RWPE1 (cell line): ENCODE measurements at regions not wholly inside any gene's neighbourhood (a gene's known extent, or its start where the extent isn't known, plus 50 kb on each side); places are given as distances from the start of the nearest gene placed in this dataset.

Source experiments
- CTCF ChIA-PET: fragments of 350-600 bp; sonication (Branson Sonifier 250); formaldehyde crosslinking; extraction: SDS; loops from one replicate; lab custom pipeline; 2021; lab: Yijun Ruan, JAX
- POLR2A ChIA-PET: fragments of 400-600 bp; formaldehyde crosslinking; extraction: SDS; loops from one replicate; lab custom pipeline; 2020; ENCODE audit warnings: antibody characterized with exemption; ENCODE audit not compliant: low non-redundant PET; lab: Yijun Ruan, JAX
- DNase-seq: peaks from one replicate; pipeline ENCODE4 v3.0.0; 2012; ENCODE audit warnings: low spot score
- H3K27ac ChIP-seq: fragments of 450-650 bp; 2 replicates; pipeline ENCODE4 v1.5.1; 2017
- TF ChIP-seq, protein P1 (sequence below): fragments of 450-650 bp; conservative IDR thresholded peaks from 2 replicates; pipeline ENCODE4 v1.5.1; 2017; ENCODE audit warnings: low read depth, mild to moderate bottlenecking

DNA sequence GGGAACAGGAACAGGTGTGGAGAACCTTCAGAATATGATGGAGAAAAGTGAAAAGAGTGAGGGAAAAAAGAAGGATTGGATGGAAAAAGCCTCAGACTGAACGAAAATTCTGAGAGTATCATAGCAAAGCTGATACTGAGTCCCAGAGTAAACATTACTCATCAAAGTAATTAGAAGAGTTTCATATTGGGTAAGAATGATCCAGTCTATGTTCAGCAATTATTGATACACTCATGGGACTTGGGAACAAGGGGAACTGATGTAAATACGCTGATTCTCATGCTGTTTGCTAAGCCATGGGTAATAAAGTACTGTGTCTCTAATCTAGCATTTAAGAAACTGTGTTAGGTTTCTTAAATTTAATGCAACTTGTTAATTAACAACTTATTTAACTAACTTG is 219.9 kb upstream of the NOL4 start:
- no peak for DNase-seq
- ChIA-PET CTCF (no interaction called here), POLR2A (no interaction called here)
- TF ChIP-seq, protein P1, sequence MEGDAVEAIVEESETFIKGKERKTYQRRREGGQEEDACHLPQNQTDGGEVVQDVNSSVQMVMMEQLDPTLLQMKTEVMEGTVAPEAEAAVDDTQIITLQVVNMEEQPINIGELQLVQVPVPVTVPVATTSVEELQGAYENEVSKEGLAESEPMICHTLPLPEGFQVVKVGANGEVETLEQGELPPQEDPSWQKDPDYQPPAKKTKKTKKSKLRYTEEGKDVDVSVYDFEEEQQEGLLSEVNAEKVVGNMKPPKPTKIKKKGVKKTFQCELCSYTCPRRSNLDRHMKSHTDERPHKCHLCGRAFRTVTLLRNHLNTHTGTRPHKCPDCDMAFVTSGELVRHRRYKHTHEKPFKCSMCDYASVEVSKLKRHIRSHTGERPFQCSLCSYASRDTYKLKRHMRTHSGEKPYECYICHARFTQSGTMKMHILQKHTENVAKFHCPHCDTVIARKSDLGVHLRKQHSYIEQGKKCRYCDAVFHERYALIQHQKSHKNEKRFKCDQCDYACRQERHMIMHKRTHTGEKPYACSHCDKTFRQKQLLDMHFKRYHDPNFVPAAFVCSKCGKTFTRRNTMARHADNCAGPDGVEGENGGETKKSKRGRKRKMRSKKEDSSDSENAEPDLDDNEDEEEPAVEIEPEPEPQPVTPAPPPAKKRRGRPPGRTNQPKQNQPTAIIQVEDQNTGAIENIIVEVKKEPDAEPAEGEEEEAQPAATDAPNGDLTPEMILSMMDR = no peak
- H3K27ac ChIP-seq = no peak overlapping the region

DNA sequence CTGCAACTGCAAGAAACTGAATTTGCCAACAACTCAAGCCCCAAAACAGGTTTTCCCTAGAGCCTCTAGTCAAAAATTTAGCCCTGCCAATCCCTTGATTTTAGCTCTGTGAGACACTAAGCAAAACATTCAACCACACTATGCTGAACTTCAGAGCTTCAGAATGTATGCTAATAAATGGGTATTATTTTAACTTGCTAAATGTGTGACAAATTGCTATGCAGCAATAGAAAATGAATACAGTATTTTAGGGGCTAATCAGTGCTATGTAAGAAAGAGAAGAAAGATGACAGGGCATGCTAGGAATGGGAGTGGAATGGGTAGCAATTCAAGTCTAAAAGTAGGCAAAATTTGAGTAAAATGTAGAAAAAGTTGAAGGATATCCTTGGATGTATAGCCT is 223.9 kb upstream of the NOL4 start:
- DNase-seq = no peak
- ChIA-PET CTCF (no interaction called here), POLR2A (no interaction called here)
- H3K27ac ChIP-seq = no peak overlapping the region
- TF ChIP-seq, protein P1 = no peak

DNA sequence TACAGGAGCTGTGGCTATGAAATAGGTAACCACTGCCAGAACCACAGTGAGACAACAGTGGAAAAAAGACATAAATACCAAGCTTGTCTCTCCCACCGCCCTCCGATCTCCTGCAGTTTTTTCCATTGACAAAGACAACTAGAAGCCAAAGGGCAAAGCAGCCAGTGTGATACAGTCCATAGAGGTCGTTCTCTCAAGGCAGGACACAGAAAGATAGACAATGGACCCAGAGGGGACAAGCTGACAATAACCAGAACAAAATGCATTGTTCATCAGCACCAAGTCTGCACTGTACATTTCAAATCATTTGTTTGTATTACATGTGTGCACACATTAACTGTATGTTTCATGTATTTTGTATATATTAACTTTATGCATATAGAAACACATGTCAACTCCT is 233.0 kb upstream of the NOL4 start:
- ChIA-PET CTCF (no interaction called here), POLR2A (no interaction called here)
- no peak overlapping the region for H3K27ac ChIP-seq
- TF ChIP-seq, protein P1 = no peak
- no peak for DNase-seq

DNA sequence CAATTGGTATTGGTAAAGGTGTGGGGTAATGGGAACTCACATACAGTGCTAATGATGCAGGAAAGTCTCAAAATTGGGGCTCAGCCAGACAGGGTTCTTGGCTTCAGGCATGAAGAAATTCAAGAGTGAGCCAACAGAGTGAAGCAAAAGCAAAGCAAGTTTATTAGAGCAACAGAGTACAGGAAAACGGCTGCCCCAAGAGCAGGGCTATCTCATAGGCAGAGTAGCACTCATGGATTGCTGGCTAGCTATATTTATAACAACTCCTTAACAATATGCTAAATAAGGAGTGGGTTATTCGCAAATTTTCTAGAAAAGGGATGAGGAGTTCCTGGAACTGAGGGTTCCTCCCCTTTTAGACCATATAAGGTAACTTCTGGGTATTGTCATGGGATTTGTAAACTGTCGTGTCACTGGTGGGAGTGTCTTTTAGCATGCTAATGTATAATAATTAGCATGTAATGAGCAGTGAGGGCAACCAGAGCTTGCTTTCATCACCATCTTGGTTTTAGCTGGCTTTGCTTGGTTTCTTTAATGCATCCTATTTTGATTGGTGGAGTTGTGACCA is 233.8 kb upstream of the NOL4 start:
- CTCF ChIA-PET = interaction anchor here (0.5 kb wide), 1 partner anchor 194 kb away, joined by 3 read pairs; no protein-coding TSS in a partner anchor

DNA sequence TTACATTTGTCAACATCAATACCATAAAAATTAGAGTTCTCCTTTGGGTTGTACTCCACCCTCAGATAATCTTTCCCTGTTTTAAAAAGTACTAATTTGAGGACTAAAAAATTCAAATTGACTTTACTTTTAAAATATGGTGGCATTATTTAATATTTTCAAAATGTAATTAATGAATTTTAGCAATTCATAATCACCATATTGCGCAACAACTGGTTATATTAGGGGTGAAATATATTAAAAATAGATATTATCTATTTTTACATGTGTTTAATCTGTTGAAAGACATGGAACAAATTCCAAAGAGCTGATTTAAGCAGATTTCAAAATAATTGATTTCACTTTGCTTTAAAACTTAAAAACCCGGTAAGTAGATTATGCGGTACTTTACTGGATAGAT is 236.6 kb upstream of the NOL4 start:
- DNase-seq = no peak
- CTCF ChIA-PET = no interaction called here

More for the DNA sequence above, 233.8 kb upstream of the NOL4 start:
- TF ChIP-seq, protein P1 = no peak
- H3K27ac ChIP-seq = no peak overlapping the region
- POLR2A ChIA-PET = no interaction called here
- no peak for DNase-seq

DNA sequence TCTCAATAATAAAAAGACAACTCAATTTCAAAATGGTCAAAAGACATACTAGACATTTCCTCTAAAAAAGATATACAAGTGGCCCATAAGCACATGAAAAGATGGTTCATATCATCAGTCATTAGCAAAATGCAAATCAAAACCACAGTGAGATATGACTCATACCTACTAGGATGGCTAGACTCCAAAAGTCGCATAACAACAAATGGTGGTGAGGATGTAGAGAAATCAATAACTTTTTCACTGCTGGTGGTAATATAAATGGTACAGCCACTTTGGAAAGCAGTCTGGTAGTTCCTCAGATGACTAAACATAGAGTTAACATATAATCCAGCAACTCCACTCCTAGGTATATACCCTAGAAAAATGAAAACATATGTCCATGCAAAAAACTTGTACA is 242.3 kb upstream of the NOL4 start:
- H3K27ac ChIP-seq = no peak overlapping the region
- ChIA-PET POLR2A (no interaction called here), CTCF (no interaction called here)
- no peak for DNase-seq
- TF ChIP-seq, protein P1 = no peak

More for the DNA sequence above, 236.6 kb upstream of the NOL4 start:
- POLR2A ChIA-PET = no interaction called here
- no peak overlapping the region for H3K27ac ChIP-seq
- TF ChIP-seq, protein P1 = no peak
